Stomach smooth muscle (tissue), 2 donors: ENCODE measurements at regions not wholly inside any gene's neighbourhood (a gene's known extent, or its start where the extent isn't known, plus 50 kb on each side); places are given as distances from the start of the nearest gene placed in this dataset.

ENCODE experiments used
- H3K27ac ChIP-seq: one replicate; pipeline ENCODE4 v1.7.0; 2013; ENCODE audit warnings: mild to moderate bottlenecking, low read length, inconsistent platforms
- H3K27me3 ChIP-seq, 2 donors: one replicate each; pipeline ENCODE4 v1.7.0; 2013; ENCODE audit warnings: low read length in 2 of 2; ENCODE audit not compliant: insufficient read depth in 2 of 2, control insufficient read depth in 1 of 2
- H3K36me3 ChIP-seq, 2 donors: one replicate each; pipeline ENCODE4 v1.7.0; 2013; ENCODE audit warnings: low read length in 2 of 2; ENCODE audit not compliant: control insufficient read depth in 2 of 2, insufficient read depth in 2 of 2
- H3K4me1 ChIP-seq: one replicate; pipeline ENCODE4 v1.7.0; 2013; ENCODE audit warnings: low read length; ENCODE audit not compliant: control insufficient read depth, insufficient read depth
- H3K4me3 ChIP-seq, 2 donors: one replicate each; pipeline ENCODE4 v1.7.0; 2013; ENCODE audit warnings: low read length in 2 of 2
- H3K9ac ChIP-seq, 2 donors: one replicate each; pipeline ENCODE4 v1.7.0; 2013; ENCODE audit warnings: low read length in 2 of 2, mild to moderate bottlenecking in 1 of 2
- H3K9me3 ChIP-seq, 2 donors: one replicate each; pipeline ENCODE4 v1.7.0; 2013; ENCODE audit warnings: low read length in 2 of 2; ENCODE audit not compliant: control insufficient read depth in 2 of 2
- donor health status: healthy.
- donor health status: Pancreatic carcinoma.

- Histone ChIP-seq H3K27ac (no peak overlapping the region), H3K27me3 (peaks cover 0 to 3% of the 10 kb centered on the region in 2 donors), H3K4me1 (no peaks in the 10 kb centered on the region), H3K9ac (no peak overlapping the region), H3K4me3 (no peak overlapping the region), H3K36me3 (no peaks in the 10 kb centered on the region), H3K9me3 (peaks cover 0 to 3% of the 10 kb centered on the region in 2 donors)
Measured at GRCh38 chr19:28333909-28334308, 879.0 kb downstream of the UQCRFS1 start.

GRCh38 chr19:28332886-28333285 lies 880.1 kb downstream of the UQCRFS1 start:
- no peaks in the 10 kb centered on the region for H3K36me3 ChIP-seq
- no peak overlapping the region for H3K27ac ChIP-seq
- no peak overlapping the region for H3K4me3 ChIP-seq
- peaks cover 0 to 3% of the 10 kb centered on the region in 2 donors for H3K9me3 ChIP-seq
- H3K4me1 ChIP-seq = no peaks in the 10 kb centered on the region
- no peak overlapping the region for H3K9ac ChIP-seq
- H3K27me3 ChIP-seq = peaks cover 0 to 3% of the 10 kb centered on the region in 2 donors

- Histone ChIP-seq H3K9me3 (peaks cover 0 to 3% of the 10 kb centered on the region in 2 donors), H3K36me3 (no peaks in the 10 kb centered on the region), H3K4me1 (no peaks in the 10 kb centered on the region), H3K9ac (no peak overlapping the region), H3K4me3 (no peak overlapping the region), H3K27me3 (peaks cover 0 to 3% of the 10 kb centered on the region in 2 donors), H3K27ac (no peak overlapping the region)
Measured at GRCh38 chr19:28332351-28332750, 880.6 kb downstream of the UQCRFS1 start.

GRCh38 chr19:28331596-28331995 lies 881.4 kb downstream of the UQCRFS1 start:
- H3K9ac ChIP-seq = no peak overlapping the region
- H3K4me3 ChIP-seq = no peak overlapping the region
- no peaks in the 10 kb centered on the region for H3K36me3 ChIP-seq
- H3K9me3 ChIP-seq = peaks cover 0 to 3% of the 10 kb centered on the region in 2 donors
- no peak overlapping the region for H3K27ac ChIP-seq
- peaks cover 0 to 3% of the 10 kb centered on the region in 2 donors for H3K27me3 ChIP-seq
- H3K4me1 ChIP-seq = no peaks in the 10 kb centered on the region

GRCh38 chr19:28330831-28331230 lies 882.1 kb downstream of the UQCRFS1 start:
- Histone ChIP-seq H3K27me3 (peaks cover 0 to 3% of the 10 kb centered on the region in 2 donors), H3K4me1 (no peaks in the 10 kb centered on the region), H3K9ac (no peak overlapping the region), H3K4me3 (no peak overlapping the region), H3K27ac (no peak overlapping the region), H3K36me3 (no peaks in the 10 kb centered on the region), H3K9me3 (peaks cover 0 to 3% of the 10 kb centered on the region in 2 donors)

GRCh38 chr19:28329429-28329828 lies 883.5 kb downstream of the UQCRFS1 start:
- H3K27ac ChIP-seq = no peak overlapping the region
- no peaks in the 10 kb centered on the region for H3K36me3 ChIP-seq
- H3K9me3 ChIP-seq = peaks cover 0 to 3% of the 10 kb centered on the region in 2 donors
- no peaks in the 10 kb centered on the region for H3K4me1 ChIP-seq
- H3K27me3 ChIP-seq = peaks cover 0 to 3% of the 10 kb centered on the region in 2 donors
- no peak overlapping the region for H3K9ac ChIP-seq
- no peak overlapping the region for H3K4me3 ChIP-seq

GRCh38 chr19:28327905-28328304 lies 885.0 kb downstream of the UQCRFS1 start:
- Histone ChIP-seq H3K9me3 (no peaks in the 10 kb centered on the region), H3K27me3 (no peaks in the 10 kb centered on the region), H3K27ac (no peak overlapping the region), H3K4me3 (no peak overlapping the region), H3K4me1 (no peaks in the 10 kb centered on the region), H3K36me3 (no peaks in the 10 kb centered on the region), H3K9ac (no peak overlapping the region)

- H3K9ac ChIP-seq = no peak overlapping the region
- no peak overlapping the region for H3K27ac ChIP-seq
- H3K27me3 ChIP-seq = no peaks in the 10 kb centered on the region
- no peaks in the 10 kb centered on the region for H3K4me1 ChIP-seq
- no peaks in the 10 kb centered on the region for H3K9me3 ChIP-seq
- H3K36me3 ChIP-seq = no peaks in the 10 kb centered on the region
- no peak overlapping the region for H3K4me3 ChIP-seq
Measured at GRCh38 chr19:28326746-28327145, 886.2 kb downstream of the UQCRFS1 start.

GRCh38 chr19:28324275-28325060 lies 888.5 kb downstream of the UQCRFS1 start:
- Histone ChIP-seq H3K4me3 (no peak overlapping the region), H3K9me3 (no peaks in the 10 kb centered on the region), H3K4me1 (no peaks in the 10 kb centered on the region), H3K36me3 (no peaks in the 10 kb centered on the region), H3K27me3 (no peaks in the 10 kb centered on the region), H3K9ac (no peak overlapping the region), H3K27ac (no peak overlapping the region)

GRCh38 chr19:28322945-28323344 lies 890.0 kb downstream of the UQCRFS1 start:
- Histone ChIP-seq H3K9ac (no peak overlapping the region), H3K27me3 (no peaks in the 10 kb centered on the region), H3K27ac (no peak overlapping the region), H3K9me3 (no peaks in the 10 kb centered on the region), H3K4me3 (no peak overlapping the region), H3K36me3 (no peaks in the 10 kb centered on the region), H3K4me1 (no peaks in the 10 kb centered on the region)

GRCh38 chr19:28322491-28322890 lies 890.5 kb downstream of the UQCRFS1 start:
- Histone ChIP-seq H3K36me3 (no peaks in the 10 kb centered on the region), H3K27ac (no peak overlapping the region), H3K4me1 (no peaks in the 10 kb centered on the region), H3K4me3 (no peak overlapping the region), H3K27me3 (no peaks in the 10 kb centered on the region), H3K9ac (no peak overlapping the region), H3K9me3 (no peaks in the 10 kb centered on the region)
